Fibroblast of villous mesenchyme (primary cell): ENCODE measurements at regions not wholly inside any gene's neighbourhood (a gene's known extent, or its start where the extent isn't known, plus 50 kb on each side); places are given as distances from the start of the nearest gene placed in this dataset.

Experiments used
- DNase-seq: peaks from one replicate; pipeline ENCODE4 v3.0.0-alpha.2; 2010; ENCODE audit warnings: low read depth
- H3K4me3 ChIP-seq: 2 replicates; pipeline ENCODE4 v1.5.1; 2011; ENCODE audit warnings: low read depth, mild to moderate bottlenecking, low read length
- TF ChIP-seq, protein P1 (sequence below): IDR thresholded peaks from 2 replicates; pipeline ENCODE4 v1.5.1; 2012; ENCODE audit warnings: low read depth, mild to moderate bottlenecking, low read length; ENCODE audit not compliant: insufficient read depth

DNA sequence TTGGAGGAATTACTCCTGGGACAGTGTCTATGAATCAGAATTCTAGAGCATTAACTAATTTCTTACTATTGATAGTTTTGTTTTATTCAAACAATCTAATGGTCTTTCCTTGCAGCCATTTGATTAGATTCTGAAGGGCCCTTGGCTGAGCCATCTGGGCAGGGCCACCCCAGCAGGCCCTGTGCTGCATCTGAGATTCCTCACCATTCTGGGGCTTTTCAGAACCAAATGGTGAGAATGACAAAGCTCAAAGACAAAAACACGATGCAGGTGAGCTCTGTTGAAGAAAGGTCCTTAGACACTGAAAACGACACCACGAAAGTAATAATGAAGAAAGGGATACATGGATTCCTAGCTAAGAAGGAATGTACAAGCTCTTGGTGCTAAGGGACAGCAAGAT, 321.0 kb upstream of the IRX4 start:
- H3K4me3 ChIP-seq, result no peak overlapping the region
- TF ChIP-seq, protein P1, sequence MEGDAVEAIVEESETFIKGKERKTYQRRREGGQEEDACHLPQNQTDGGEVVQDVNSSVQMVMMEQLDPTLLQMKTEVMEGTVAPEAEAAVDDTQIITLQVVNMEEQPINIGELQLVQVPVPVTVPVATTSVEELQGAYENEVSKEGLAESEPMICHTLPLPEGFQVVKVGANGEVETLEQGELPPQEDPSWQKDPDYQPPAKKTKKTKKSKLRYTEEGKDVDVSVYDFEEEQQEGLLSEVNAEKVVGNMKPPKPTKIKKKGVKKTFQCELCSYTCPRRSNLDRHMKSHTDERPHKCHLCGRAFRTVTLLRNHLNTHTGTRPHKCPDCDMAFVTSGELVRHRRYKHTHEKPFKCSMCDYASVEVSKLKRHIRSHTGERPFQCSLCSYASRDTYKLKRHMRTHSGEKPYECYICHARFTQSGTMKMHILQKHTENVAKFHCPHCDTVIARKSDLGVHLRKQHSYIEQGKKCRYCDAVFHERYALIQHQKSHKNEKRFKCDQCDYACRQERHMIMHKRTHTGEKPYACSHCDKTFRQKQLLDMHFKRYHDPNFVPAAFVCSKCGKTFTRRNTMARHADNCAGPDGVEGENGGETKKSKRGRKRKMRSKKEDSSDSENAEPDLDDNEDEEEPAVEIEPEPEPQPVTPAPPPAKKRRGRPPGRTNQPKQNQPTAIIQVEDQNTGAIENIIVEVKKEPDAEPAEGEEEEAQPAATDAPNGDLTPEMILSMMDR, result no peak
- DNase-seq, result no peak

DNA sequence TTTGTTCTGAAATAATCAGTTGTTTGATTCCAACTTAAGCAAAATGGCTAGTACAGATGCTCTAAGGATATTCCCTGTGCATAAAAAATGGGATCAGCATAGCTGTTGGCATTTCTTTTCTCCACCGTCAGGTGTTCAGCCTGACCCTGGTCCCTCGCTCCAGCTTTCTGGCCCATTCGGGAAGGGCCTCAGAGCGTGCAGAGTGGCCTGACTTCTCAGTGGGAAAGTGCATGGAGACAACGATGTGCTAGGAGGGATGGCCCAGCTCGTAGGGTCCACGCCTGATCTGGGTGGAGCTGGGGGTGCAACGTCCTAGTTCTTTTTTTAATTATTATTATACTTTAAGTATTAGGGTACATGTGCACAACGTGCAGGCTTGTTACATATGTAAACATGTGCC, 319.1 kb upstream of the IRX4 start:
- TF ChIP-seq, protein P1, result no peak
- no peak for DNase-seq
- no peak overlapping the region for H3K4me3 ChIP-seq

DNA sequence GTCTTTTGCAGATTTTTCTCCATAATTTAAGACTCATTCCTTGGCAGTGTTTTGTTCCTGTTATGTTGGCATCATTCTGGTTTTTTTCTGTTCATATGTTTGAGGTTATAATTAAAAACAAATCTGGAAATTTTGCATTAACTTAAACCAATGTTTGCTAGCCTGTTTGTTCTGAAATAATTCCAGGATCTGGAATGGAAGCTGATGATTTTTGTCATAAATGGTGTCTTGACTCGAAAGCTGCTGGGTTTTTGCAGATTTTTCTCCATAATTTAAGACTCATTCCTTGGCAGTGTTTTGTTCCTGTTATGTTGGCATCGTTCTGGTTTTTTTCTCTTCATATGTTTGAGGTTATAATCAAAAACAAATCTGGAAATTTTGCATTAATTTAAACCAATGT, 318.7 kb upstream of the IRX4 start:
- H3K4me3 ChIP-seq, result no peak overlapping the region
- TF ChIP-seq, protein P1, result no peak
- no peak for DNase-seq

DNA sequence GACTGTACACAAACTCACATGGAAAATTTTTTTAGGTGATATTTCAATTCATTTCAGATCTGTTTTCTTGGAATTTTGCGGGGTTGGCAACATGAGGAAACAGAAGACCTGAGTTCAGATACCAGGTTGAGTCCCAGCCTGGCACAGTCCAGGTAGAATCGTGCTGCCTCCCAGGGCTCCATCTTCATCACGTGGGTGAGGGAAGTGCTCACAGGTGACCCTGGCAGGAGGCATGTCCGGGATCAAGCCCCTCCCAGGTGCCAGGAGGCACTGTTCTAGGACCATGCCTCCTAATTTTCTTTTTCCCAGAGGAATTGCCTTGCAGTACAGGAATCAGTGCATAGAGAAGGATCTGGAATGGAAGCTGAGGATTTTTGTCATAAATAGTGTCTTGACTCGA, 318.3 kb upstream of the IRX4 start:
- H3K4me3 ChIP-seq, result no peak overlapping the region
- TF ChIP-seq, protein P1, result no peak
- no peak for DNase-seq

DNA sequence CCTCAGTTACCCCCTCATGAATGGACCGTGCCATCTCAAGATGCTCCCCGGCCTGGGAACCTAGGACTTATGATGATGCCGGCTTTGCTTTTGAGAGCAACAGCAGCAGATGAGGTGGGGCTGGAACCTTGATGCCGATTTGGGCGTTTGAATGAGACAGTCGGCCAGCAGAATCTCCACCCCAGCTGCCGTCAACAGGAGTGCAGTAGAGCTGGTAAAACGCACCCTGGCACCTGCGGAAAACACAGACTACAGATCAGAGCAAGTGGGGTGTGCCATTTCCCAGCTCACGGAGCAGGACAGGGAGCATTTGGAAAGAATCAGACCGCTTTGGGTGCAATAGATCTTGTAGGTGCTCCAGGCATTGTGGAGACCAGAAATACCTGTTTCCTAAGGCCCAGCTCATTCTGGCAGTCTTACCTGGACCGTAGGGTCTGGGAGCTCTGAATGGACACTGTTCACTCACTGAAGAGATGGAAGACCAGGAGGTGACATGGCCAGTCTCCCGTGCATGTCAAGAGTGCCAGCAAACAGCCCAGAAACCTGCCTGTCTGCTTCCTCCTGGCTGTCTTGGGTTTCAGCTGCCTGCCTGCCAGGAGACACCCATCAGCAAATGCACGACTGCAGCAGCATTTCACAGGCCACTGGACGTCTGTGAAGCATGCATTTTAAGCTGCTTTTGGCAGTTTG, 317.7 kb upstream of the IRX4 start:
- no peak overlapping the region for H3K4me3 ChIP-seq
- TF ChIP-seq, protein P1, result no peak
- DNase-seq, result no peak

DNA sequence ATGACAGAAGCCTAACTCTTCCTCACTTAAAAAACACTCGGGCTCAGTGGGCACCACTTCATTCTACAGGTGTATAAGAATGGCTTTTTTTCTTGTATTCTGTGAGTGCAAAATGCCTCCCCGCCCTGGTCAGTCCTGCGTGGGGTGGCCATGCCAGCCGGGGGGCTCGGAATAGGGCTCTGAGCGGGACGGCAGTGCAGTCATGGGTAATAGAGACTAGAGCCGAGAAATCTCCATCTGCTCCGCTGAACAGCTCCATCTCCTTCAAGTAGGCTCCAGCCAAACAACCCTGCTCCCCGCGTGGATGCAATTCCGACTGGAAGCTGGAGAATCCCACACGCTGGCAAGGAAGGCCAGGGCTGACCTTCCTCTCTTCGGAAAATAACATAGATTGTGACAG, 317.0 kb upstream of the IRX4 start:
- TF ChIP-seq, protein P1, result no peak
- DNase-seq, result no peak
- no peak overlapping the region for H3K4me3 ChIP-seq

DNA sequence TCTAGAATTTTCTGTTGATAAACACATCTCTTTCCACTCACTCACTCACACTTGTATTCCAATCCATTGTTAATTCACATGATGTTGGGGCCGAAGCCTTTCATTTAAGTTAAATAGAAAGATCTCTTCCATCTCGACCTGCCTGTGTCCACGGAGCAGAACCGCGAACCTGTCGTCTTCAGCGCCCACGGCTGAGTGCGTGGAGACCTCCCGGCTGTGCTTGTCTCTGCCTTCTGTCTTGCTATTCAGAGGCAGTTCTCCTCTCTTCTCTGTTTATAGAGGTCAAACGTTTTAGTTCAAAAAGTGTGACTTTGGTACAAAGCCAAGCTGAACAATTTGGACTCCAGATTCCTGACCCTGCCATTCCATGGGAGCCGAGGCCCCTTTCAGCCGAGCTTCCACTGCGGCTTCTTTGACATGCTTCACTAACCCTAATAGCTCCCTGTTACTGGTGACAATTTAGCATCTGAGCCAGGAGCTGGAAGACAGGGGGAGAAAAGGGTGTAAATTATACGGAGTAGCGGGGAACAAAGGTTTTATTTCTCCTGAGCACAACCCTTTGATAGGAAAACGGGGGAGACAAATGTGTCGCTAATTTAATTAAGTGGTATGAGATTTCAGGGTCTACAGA, 314.4 kb upstream of the IRX4 start:
- TF ChIP-seq, protein P1, result no peak
- no peak for DNase-seq
- no peak overlapping the region for H3K4me3 ChIP-seq
